Astrocyte of the cerebellum (primary cell): ENCODE measurements at regions not wholly inside any gene's neighbourhood (a gene's known extent, or its start where the extent isn't known, plus 50 kb on each side); places are given as distances from the start of the nearest gene placed in this dataset.

Experiments used
- DNase-seq: peaks from one replicate; pipeline ENCODE4 v3.0.0-alpha.2; 2011; ENCODE audit warnings: low read depth
- H3K4me3 ChIP-seq: 2 replicates; pipeline ENCODE4 v1.5.1; 2011; ENCODE audit warnings: mild to moderate bottlenecking, low read depth, low read length, moderate library complexity
- in situ Hi-C: cut with HindIII; loops from 2 replicates; pipeline ENCODE4 v1.10.0; 2017; ENCODE audit warnings: low sequenced_read_pairs
- TF ChIP-seq, protein P1 (sequence below): IDR thresholded peaks from 2 replicates; pipeline ENCODE4 v1.5.1; 2012; ENCODE audit warnings: low read length, low read depth, moderate library complexity, mild to moderate bottlenecking; ENCODE audit errors: missing control alignments

DNA sequence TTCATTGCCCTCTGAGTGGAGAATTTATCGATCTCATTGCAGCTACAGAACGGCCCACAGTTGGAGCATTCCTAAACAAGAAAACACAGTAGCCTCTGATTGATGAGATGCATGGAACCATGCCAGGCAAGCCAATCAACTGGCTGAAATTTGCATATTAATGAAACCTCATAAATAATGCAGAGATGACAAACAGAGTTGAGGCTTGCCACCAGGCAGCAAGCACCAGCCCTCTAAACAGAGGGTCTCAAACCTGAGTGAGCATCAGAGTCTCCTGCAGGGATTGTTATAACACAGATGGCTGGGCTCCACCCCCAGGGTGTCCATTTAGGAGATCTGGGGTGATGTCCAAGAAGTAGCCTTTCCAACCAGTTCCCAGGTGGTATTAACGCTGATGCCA, 60.9 kb upstream of the CMKLR1 start:
- TF ChIP-seq, protein P1, sequence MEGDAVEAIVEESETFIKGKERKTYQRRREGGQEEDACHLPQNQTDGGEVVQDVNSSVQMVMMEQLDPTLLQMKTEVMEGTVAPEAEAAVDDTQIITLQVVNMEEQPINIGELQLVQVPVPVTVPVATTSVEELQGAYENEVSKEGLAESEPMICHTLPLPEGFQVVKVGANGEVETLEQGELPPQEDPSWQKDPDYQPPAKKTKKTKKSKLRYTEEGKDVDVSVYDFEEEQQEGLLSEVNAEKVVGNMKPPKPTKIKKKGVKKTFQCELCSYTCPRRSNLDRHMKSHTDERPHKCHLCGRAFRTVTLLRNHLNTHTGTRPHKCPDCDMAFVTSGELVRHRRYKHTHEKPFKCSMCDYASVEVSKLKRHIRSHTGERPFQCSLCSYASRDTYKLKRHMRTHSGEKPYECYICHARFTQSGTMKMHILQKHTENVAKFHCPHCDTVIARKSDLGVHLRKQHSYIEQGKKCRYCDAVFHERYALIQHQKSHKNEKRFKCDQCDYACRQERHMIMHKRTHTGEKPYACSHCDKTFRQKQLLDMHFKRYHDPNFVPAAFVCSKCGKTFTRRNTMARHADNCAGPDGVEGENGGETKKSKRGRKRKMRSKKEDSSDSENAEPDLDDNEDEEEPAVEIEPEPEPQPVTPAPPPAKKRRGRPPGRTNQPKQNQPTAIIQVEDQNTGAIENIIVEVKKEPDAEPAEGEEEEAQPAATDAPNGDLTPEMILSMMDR: no peak
- in situ Hi-C loops: no loop called here
- no peak overlapping the region for H3K4me3 ChIP-seq
- no peak for DNase-seq

DNA sequence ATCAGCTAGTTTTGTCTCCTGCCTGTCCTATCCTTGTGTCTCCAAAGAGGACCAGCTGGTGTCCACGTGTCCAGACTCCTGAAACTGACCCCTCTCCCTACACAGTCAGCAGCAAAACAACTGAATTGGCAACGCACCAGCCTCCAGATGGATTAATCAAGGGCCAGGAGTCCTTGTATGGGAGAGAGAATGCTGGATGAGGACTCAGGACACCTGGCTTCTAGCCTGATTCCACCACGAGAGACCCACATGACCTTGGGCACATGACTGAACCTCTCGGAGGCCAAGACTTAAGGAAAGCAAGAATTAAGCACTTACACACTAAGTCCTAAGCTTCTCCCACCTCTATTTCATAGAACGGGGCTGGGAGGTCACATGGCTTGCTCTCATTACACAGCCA, 60.4 kb upstream of the CMKLR1 start:
- TF ChIP-seq, protein P1: no peak
- no peak overlapping the region for H3K4me3 ChIP-seq
- no peak for DNase-seq
- in situ Hi-C loops: no loop called here

DNA sequence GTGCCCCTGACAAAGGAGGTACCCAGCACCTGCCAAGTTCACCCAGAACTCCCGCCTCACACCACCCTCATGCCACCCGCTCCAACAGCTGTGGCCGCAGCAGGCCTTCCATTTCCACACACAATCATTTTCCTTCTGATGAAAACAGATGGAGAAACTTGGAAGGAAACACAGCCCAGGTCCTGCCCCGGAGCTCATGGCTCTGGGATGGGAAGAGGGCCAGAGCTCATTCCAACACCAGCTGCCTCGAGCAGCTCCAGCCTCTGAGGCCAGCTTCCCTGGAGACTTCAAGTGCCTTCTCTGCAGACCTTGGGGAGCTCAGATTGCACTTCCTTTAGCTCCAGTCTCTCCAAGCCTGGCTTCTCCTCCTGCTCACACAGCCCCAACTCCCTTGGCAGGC, 55.1 kb upstream of the CMKLR1 start:
- TF ChIP-seq, protein P1: no peak
- in situ Hi-C loops: no loop called here
- no peak for DNase-seq
- H3K4me3 ChIP-seq: no peak overlapping the region

DNA sequence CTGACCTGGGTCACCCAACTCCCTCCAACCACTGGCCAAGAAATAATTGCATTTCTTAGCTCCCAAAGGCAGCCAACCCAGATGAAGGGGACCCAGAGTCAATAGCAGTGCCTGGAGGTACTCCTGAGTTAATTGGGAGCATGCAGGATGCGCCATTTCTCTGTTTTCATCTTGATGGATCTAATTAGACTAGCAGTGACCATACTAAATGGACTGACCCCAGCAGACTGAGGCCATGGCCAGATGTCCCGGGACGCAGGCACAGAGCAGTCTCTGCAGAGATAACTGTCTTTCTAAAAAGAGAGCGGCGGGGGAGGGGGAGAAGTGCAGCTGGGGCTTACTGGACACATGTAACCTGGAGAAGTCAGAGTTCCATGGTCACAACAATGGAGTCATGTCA, 53.2 kb upstream of the CMKLR1 start:
- H3K4me3 ChIP-seq: no peak overlapping the region
- in situ Hi-C loops: no loop called here

DNA sequence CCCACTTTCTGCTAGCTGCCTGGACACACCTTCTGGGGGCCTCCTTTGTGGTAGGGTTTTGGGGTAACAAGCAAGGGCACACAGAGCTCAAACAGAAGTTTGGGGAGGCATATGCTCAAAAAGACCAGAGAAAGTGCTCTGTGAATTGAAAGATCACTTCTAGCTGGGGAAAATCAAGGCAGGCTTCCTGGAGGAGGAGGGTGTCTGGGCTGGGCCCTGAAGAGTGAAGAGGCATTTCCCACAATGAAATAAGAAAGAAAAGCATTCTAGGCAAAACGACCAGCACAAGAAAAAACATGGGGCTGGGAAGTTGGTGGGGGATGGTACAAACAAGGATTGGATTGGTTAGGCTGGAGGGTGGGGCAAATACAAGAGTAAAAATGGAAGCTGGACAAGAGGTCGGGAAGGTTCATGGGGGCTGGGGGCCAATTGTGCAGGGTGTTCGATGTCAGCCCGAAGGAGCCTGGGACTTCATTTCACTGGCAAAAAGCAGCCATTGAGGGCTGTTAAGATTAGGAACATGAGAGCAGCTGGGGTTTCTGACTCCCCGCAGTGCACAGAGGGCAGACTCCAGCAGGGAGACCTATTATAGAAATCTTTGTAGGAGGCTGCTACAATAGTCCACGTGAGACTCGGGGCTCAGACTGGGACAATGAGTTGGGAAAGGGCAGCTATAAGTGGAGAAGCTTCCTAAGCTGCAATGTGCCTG, 51.5 kb upstream of the CMKLR1 start:
- DNase-seq: no peak
- in situ Hi-C loops: no loop called here
- H3K4me3 ChIP-seq: no peak overlapping the region
- TF ChIP-seq, protein P1: no peak

More for the DNA sequence above, 53.2 kb upstream of the CMKLR1 start:
- TF ChIP-seq, protein P1: no peak
- no peak for DNase-seq

DNA sequence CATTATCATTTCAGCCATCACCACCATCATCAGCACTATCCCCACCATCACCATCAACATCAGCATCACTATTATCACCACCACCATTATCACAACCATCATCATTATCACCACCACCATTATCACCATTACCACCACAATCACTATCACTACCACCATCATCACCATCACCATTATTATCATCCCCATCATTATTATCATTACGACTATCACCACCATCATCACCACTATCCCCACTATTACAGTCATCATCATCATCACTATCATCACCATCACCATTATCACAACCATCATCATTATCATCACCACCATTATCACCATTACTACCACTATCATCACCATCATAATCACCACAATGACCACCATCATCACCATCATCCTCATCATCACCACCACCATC, 50.4 kb upstream of the CMKLR1 start:
- in situ Hi-C loops: no loop called here
- DNase-seq: no peak
- TF ChIP-seq, protein P1: no peak
- no peak overlapping the region for H3K4me3 ChIP-seq
